ENCODE measurements at regions not wholly inside any gene's neighbourhood (a gene's known extent, or its start where the extent isn't known, plus 50 kb on each side); places are given as distances from the start of the nearest gene placed in this dataset.

GRCh38 chr6:12570461-12571030, 146.0 kb upstream of the PHACTR1 start:
- TF ChIP-seq, protein P1, sequence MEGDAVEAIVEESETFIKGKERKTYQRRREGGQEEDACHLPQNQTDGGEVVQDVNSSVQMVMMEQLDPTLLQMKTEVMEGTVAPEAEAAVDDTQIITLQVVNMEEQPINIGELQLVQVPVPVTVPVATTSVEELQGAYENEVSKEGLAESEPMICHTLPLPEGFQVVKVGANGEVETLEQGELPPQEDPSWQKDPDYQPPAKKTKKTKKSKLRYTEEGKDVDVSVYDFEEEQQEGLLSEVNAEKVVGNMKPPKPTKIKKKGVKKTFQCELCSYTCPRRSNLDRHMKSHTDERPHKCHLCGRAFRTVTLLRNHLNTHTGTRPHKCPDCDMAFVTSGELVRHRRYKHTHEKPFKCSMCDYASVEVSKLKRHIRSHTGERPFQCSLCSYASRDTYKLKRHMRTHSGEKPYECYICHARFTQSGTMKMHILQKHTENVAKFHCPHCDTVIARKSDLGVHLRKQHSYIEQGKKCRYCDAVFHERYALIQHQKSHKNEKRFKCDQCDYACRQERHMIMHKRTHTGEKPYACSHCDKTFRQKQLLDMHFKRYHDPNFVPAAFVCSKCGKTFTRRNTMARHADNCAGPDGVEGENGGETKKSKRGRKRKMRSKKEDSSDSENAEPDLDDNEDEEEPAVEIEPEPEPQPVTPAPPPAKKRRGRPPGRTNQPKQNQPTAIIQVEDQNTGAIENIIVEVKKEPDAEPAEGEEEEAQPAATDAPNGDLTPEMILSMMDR (conservative IDR thresholded peaks at IDR 0.05 in 1 of 2, IDR thresholded peaks at IDR 0.05 in 1 of 2; ENCODE audit: low read depth in 1 of 2, low read length in 2 of 2), result no peak
- no peak for TF ChIP-seq EZH2 (IDR thresholded peaks at IDR 0.05; ENCODE audit: low read length, missing control alignments)

All from fibroblast of lung (primary cell).